HG03457 (cell line): ENCODE measurements at regions not wholly inside any gene's neighbourhood (a gene's known extent, or its start where the extent isn't known, plus 50 kb on each side); places are given as distances from the start of the nearest gene placed in this dataset.

Source experiments
- ATAC-seq: cut with Tn5 transposase; IDR thresholded peaks from one replicate; pipeline ENCODE4 v1.9.1; 2021; ENCODE audit warnings: moderate number of reproducible peaks; ENCODE audit not compliant: unreplicated experiment

DNA sequence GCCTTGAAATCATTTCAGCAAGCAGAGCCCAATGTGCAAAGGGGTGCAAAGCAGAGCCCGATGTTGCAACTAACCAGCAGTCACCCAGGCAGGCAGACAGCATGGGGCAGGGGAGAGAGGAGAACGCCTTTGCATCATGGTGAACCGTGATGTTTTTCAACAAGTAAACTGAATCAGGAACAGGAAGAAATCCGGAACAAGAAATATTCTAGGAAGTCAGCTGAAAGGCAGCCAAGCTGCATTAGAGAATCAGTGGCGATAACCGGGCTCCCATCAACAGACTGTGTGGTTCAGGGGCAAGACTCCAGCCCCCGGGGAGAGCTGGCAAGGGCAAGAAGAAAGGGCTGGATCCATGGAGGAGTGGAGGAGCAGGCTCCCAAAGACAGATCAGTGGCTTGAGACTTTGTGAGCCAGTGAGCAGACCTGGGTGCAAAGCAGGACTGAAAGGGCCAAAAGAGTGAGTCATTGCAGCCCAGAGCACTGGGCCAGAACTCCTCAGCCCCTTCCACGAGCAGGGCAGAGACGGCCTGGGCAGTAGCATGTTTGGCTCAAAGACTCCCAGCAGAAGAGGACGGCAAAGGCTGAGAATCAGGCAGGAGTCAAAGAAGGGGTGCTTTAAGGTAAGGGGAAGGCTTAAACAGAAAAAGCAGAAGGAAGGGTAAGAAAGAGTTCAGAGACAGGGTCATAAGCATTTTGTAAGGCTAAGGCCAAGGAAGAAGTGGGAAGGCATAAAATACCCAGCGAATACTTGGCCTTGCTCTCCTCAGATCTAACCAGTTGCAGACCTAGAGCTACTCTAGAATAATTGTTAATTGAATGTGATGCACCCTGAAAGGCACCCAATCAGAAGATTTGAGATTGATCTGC, 155.0 kb downstream of the SETD4 start:
- no peak for ATAC-seq

- no peak for ATAC-seq
Observed at GRCh38 chr21:35900539-35900938, 159.8 kb downstream of the SETD4 start.

DNA sequence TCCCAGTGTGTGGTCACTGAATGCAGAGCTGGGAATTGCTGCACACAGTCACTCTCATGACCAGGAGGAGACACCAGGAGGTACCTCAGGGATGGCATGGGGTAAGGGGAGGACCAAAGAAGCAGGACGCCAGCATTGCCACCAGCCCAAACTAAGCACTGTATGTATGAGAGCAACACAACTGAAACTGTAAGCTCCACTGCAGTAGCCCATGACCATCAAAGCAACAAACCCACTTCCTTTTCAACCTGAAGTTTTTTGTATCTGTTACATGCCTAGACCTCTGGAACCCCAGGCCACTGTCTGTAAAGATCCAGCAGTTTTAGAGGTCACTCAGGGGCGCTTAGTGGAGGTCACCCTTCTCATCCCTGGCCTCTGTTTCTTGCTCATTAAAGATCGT, 164.3 kb downstream of the SETD4 start:
- ATAC-seq: no peak

DNA sequence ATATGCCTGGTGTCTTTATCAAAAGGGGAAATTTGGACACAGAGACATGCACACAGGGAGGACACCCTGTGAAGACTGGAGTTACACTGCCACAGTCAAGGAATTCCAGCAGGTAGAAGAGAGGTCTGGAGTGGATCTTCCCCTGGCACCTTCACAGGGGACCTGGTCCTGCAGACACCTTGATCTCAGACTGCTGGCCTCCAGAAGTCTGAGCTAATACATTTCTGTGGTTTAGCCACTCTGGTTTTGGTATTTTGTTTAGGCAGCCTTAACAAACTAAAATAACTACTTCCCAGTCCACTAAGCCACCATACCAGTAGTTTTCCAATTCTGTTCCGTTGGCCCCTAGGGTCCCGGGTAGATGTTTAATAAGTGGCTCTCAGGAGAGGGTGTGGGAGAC, 164.7 kb downstream of the SETD4 start:
- no peak for ATAC-seq

DNA sequence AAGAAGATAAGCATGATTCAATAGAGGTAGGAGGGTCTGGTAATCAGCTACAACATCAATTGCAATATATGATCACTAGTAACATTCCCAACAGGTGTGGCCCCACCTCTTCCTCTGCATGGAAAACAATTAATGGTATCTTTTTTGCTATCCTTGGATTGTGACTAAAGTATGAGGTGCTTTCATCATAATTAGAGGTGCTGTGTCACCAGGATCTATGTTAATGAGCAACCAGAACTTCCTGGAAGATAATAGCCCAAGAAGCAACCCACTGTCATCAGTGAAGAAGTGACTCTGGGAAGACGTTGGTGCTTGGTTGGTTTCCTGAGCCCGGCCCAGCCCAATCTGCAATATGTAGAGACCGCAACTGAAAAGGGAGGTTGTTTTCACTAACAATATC, 167.2 kb downstream of the SETD4 start:
- no peak for ATAC-seq

GRCh38 chr21:35886887-35887286, 173.4 kb downstream of the SETD4 start:
- no peak for ATAC-seq

GRCh38 chr21:35885942-35886541, 174.3 kb downstream of the SETD4 start:
- no peak for ATAC-seq

- ATAC-seq: no peak
Observed at GRCh38 chr21:35882791-35883240, 177.5 kb downstream of the SETD4 start.

DNA sequence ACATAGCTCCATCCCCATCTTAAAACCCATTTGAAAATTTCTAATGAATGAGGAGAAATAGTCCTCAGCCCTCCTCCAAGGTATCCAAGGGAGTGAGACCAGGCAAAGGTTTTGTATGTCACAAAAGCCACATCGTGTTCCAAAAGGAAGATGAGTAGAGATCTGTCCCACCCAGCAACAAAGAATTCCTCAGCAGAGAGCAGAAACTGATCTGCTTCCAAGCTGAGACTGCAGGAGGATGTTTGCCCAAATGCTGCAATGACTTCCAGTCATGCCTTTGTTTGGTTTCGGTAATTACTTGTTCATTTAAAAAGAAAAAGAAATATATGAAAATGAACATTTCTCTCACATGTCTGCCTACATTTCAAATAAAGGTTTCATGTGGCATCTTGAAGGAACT, 186.9 kb downstream of the SETD4 start:
- no peak for ATAC-seq

DNA sequence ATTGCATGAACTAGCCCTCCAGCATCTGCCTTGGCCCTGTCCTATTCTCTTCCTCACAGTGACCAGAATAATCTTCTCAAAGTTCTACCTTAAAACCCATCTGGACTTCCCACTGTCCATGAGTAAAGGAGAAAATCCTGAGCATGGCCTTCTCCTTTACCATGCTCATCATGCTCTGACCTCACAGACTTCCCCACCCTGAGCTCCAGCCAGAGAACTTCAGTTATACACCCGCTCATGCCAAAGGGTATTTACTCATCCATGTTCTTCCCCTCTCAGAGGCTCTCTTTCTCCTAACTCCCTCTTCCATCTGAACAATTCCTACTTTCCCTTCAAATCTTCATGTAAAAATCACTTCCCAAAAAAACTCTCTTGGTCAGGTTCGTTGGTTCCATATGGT, 188.4 kb downstream of the SETD4 start:
- ATAC-seq: no peak

DNA sequence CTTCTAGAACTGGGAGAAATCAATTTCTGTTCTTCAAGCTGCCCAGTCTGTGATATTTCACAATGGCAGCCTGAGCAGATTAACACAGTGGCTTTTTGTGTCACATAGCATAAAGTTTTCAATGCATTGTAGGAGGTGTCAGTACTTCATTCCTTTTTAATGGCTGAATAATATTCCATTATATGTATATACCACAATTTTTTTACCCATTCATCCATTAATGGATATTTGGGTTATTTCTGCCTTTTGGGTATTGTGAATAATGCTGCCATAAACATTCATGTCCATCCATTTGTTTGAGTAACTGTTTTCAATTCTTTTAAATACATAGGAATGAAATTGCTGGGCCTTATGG, 191.5 kb downstream of the SETD4 start:
- ATAC-seq: no peak

GRCh38 chr21:35868005-35868868, 192.1 kb downstream of the SETD4 start:
- no peak for ATAC-seq

DNA sequence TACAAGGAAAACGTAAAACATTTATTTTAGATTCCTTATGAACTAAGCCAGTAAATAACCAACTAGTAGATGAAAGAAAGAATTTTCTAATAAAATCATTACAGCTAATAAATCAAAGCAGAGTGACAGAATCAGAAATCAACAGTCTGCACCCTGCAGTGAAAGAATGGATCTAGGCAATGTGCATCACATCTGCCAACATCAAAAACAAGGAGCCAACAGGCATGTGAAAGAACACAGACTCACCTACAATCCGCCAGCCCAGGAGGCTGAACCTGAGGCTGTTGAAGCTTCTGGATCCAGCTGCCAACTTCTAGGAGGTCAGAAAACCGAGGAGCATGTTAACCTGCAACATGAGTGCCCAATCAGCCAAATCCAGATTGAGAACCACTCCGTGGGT, 196.3 kb downstream of the SETD4 start:
- ATAC-seq: no peak

GRCh38 chr21:35862969-35863368, 197.4 kb downstream of the SETD4 start:
- no peak for ATAC-seq

GRCh38 chr21:35861661-35862060, 198.7 kb downstream of the SETD4 start:
- no peak for ATAC-seq

DNA sequence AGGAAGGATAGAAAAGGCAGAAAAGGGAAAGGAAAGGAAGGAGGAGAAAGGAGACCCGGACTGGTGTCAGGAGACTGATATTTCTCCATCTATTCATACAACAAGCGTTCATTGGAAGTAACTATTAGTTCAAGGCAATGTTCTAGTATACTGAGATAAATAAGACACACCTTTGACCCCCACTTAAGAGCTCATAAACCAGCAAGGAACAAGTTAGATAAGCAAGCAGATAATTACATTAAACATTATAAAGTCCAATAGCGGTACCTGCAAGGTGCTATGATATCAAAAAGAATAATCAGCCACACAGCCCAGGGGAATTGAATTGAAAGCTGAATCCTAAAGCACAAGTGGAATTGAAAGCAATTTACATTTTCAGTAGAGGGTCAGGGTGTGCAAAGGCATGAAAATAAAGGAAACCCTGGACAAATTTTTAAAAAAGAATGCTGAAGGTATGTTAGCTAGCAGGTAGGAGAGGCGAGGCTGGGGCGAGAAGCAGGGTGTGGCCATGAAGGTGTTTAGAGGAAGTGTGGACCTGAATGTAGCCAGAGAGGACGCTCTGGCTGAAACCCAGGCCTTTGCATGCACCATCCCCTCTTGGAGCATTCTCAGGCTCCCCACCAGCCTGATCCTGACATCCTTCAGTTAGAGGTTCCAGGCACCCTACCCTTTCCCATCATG, 200.0 kb downstream of the SETD4 start:
- ATAC-seq: no peak

DNA sequence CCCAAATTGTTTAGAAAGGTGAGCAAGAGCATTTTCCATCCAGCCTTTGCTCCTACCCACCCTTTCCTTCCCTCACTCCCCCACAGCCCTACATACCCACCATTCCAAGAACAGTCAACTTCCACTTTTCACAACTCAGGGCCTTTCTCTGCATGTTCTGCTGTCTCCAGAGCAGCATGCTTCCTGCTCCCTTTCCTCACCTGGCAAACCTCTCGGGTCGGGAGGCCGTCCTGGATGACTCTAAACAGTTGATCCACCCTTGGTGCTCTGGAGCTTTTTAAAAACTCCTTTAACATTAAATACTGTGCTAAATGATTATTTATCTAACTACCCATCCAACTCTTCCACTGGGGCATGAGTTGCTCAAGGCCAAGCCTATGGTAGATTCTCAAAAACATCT, 200.6 kb downstream of the SETD4 start:
- ATAC-seq: no peak

- no peak for ATAC-seq
Observed at GRCh38 chr21:35857095-35857494, 203.2 kb downstream of the SETD4 start.

GRCh38 chr21:35855484-35855883, 204.8 kb downstream of the SETD4 start:
- ATAC-seq: no peak

GRCh38 chr21:35854281-35854680, 206.0 kb downstream of the SETD4 start:
- ATAC-seq: no peak
